GM13977 (cell line): ENCODE measurements at regions not wholly inside any gene's neighbourhood (a gene's known extent, or its start where the extent isn't known, plus 50 kb on each side); places are given as distances from the start of the nearest gene placed in this dataset.
A peak's percentile ranks its signal among the peaks of the same experiment; 100 is the strongest.

Source experiments
- DNase-seq: peaks from one replicate; pipeline ENCODE4 v3.0.0; 2012; ENCODE audit warnings: low spot score
- CTCF ChIP-seq: IDR thresholded peaks from 2 replicates; pipeline ENCODE4 v1.5.1; 2012; ENCODE audit warnings: mild to moderate bottlenecking, control low read depth; ENCODE audit not compliant: insufficient read depth; ENCODE audit errors: extremely low read depth, missing control alignments
- in situ Hi-C: fragments of 300-500 bp; cut with MboI; formaldehyde crosslinking; loops from one replicate; pipeline ENCODE4 v1.12.0; 2022; ENCODE audit warnings: low sequenced_read_pairs, low pct_unique_long_range_greater_than_20kb, mixed read lengths, inconsistent platforms; ENCODE audit not compliant: unreplicated experiment

DNA sequence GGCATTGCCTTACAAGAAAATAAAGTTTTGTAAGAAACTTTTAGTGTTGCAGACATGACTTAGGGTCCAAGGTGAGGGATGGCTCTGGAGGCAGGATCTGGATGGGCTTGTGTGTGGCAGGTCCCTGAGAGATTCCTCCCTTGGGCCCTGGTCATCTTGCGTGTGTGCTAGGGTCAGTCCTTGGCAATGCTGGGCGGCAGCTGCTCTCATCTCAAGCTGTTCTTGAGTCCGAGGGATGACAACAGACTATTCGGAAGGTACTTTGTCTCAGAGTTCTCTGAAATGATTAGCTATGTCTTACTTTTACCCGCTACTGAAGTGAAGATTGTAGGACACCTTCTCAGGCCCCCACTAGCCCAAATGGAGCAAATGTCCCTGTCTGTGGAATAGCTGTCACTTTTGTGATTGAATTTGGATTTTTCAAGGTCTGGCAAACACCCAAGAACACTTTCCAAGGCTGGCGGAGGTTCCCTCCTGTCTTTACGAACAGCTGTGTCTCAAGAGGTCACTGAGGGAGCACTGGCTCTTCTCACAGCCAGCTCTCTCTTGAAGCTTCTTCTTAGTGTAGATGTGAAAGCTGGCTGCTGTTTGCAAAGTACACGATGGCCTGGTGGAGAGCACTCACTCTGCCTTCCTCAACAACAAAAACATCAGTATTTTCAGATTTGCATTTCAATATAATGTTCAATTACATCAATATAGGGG is 253.6 kb downstream of the STK31 start:
- no peak for DNase-seq
- TF ChIP-seq CTCF: no peak
- in situ Hi-C loops: no loop called here

DNA sequence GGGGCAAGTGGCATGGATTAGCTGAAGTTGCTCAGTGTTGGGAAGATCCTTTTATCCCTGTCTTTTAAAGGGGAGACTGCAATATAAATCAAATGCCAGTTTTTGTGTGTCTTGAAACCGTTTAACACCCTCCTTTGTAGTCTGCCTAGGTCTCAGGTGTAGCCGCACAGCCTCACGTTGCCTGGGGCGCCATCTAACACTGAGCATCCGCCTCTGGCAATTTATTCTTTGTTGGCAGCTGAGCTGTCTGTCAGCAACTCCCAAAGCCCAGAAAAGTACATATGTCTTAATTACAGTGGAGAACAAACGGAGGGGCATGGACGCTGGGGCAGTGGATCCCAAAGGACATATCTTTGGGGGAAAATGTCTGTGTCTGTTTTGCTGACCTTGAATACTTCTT is 254.7 kb downstream of the STK31 start:
- no peak for TF ChIP-seq CTCF
- in situ Hi-C loops: no loop called here

GRCh38 chr7:23965296-23965695 is 255.3 kb downstream of the STK31 start:
- in situ Hi-C loops: no loop called here
- TF ChIP-seq CTCF: no peak

More for the DNA sequence above, 254.7 kb downstream of the STK31 start:
- no peak for DNase-seq

GRCh38 chr7:23966941-23967340 is 256.9 kb downstream of the STK31 start:
- no peak for TF ChIP-seq CTCF
- no peak for DNase-seq
- in situ Hi-C loops: no loop called here

More at GRCh38 chr7:23965296-23965695, 255.3 kb downstream of the STK31 start:
- no peak for DNase-seq

DNA sequence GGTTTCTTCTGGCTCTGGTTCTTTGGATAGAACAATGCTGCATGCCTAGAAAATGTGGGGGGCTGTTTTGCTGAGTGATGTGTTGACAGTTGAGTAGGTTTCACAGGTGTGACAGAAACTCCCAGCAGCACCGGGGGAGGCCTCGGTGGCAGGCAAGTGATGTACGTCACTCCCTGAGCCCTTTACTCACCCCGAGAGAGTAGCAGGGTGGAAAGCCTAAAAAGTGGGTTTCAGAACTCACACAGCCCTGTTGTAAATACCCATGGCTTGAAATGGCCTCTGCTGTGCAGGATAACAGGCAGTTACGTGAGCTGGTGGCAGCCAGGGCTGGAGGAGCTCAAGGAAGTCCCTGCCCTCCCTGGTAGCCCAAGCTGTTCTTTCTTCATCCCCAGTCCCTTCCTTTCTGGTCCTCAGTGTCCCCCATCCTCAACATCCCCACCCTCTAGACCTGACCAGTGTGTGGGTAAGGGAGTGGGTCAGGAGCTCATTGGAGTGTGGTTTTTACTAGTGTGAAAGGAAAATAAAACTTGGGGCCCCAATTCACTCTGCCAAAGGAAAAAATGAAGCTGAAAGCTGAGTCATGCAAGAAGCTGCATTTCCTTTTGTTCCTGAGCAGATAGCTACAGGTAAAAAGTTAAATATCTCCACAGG is 258.1 kb downstream of the STK31 start:
- peak; percentile 19 for DNase-seq
- TF ChIP-seq CTCF: no peak
- in situ Hi-C loops: no loop called here

DNA sequence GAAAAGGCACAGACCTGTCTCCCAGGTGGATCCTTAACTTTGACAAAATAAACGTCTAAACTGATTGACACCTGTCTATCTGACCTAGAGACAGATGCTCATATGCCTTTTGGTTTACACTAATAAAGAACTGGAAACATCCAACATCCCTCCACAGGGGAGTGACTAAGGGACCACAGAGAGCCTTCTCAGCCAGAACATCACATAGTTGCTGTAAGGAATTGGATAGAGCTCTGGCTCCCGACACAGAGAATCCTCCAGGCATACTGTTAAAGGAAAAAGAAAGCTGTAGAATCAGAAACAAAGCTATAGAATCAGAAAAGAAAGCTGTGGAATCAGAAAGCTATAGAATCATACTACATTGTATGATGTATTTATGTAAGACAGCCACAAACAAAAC is 258.8 kb downstream of the STK31 start:
- TF ChIP-seq CTCF: no peak
- in situ Hi-C loops: no loop called here
- no peak for DNase-seq
